H1 (cell line): ENCODE measurements at regions not wholly inside any gene's neighbourhood (a gene's known extent, or its start where the extent isn't known, plus 50 kb on each side); places are given as distances from the start of the nearest gene placed in this dataset.

Source experiments
- CTCF ChIA-PET: fragments of 300-600 bp; sonication (Branson Sonifier 250); formaldehyde crosslinking; loops from one replicate; lab custom pipeline; 2021; ENCODE audit not compliant: partially characterized antibody; lab: Charles Lee
- POLR2A ChIA-PET: fragments of 300-600 bp; sonication (Branson Sonifier 250); formaldehyde crosslinking; loops from one replicate; lab custom pipeline; 2021; ENCODE audit warnings: inconsistent platforms; ENCODE audit not compliant: partially characterized antibody; lab: Charles Lee
- DNase-seq, 2 experiments: peaks; one replicate each; pipeline versions ENCODE4 v3.0.0 to v3.0.0-alpha.2; 2010 to 2022; ENCODE audit warnings: low spot score in 2 of 2, low read depth in 1 of 2, mixed read lengths in 1 of 2
- FAIRE-seq: peaks from 2 replicates; lab custom pipeline; 2011; peaks lifted over from hg19 to GRCh38; lab: Jason Lieb, UNC
- H2AFZ ChIP-seq: 2 replicates; pipeline ENCODE4 v1.8.1; 2012; ENCODE audit warnings: low read length, inconsistent platforms
- H2AK5ac ChIP-seq: 2 replicates; pipeline ENCODE4 v1.6.1; 2013; ENCODE audit warnings: low read depth, low read length
- H2BK120ac ChIP-seq: replicated peaks from 2 replicates; pipeline ENCODE3; 2013; ENCODE audit warnings: low read depth, low read length, inconsistent platforms
- H2BK12ac ChIP-seq: 2 replicates; pipeline ENCODE4 v1.6.1; 2013; ENCODE audit warnings: low read depth, low read length
- H2BK15ac ChIP-seq: 2 replicates; pipeline ENCODE4 v1.6.1; 2013; ENCODE audit warnings: low read length
- H2BK20ac ChIP-seq: 2 replicates; pipeline ENCODE4 v1.6.1; 2013; ENCODE audit warnings: low read length
- H2BK5ac ChIP-seq: 2 replicates; pipeline ENCODE4 v1.6.1; 2013; ENCODE audit warnings: low read depth, low read length
- H3K14ac ChIP-seq: 2 replicates; pipeline ENCODE4 v1.6.1; 2013; ENCODE audit warnings: inconsistent platforms; ENCODE audit not compliant: insufficient read length
- H3K18ac ChIP-seq: 2 replicates; pipeline ENCODE4 v1.6.1; 2013; ENCODE audit warnings: low read length; ENCODE audit errors: extremely low read depth
- H3K23ac ChIP-seq: 2 replicates; pipeline ENCODE4 v1.6.1; 2013; ENCODE audit warnings: inconsistent platforms; ENCODE audit not compliant: insufficient read length
- H3K23me2 ChIP-seq: 2 replicates; pipeline ENCODE4 v1.6.1; 2013; ENCODE audit warnings: low read depth, low read length
- H3K27ac ChIP-seq: 2 replicates; pipeline ENCODE4 v1.6.1; 2011; ENCODE audit warnings: low read depth, low read length, inconsistent platforms
- H3K27me3 ChIP-seq, 4 experiments: replicated peaks in 1 of 4; 1 replicate in 1 of 4; 2 replicates in 3 of 4; pipeline versions ENCODE4 v1.6.1 to v1.8.1; 2011 to 2013; ENCODE audit warnings: low read length in 3 of 4, mild to moderate bottlenecking in 3 of 4, inconsistent platforms in 2 of 4, mixed read lengths in 2 of 4, moderate library complexity in 1 of 4; ENCODE audit not compliant: control insufficient read depth in 3 of 4, insufficient read depth in 3 of 4; ENCODE audit errors: extremely low read depth in 1 of 4
- H3K36me3 ChIP-seq, 4 experiments: 2 replicates each; pipeline versions ENCODE4 v1.6.1 to v1.8.1; 2011 to 2013; ENCODE audit warnings: mild to moderate bottlenecking in 4 of 4, low read length in 3 of 4, moderate library complexity in 2 of 4, control low read depth in 1 of 4, inconsistent platforms in 1 of 4; ENCODE audit not compliant: insufficient read depth in 4 of 4, control insufficient read depth in 2 of 4
- H3K4ac ChIP-seq: replicated peaks from 2 replicates; pipeline ENCODE3; 2013; ENCODE audit warnings: low read length, low read depth, mixed read lengths, inconsistent platforms; ENCODE audit not compliant: insufficient read length
- H3K4me1 ChIP-seq, 4 experiments: replicated peaks in 1 of 4; 1 replicate in 1 of 4; 2 replicates in 3 of 4; pipeline versions ENCODE4 v1.6.1 to v1.8.1; 2011 to 2013; ENCODE audit warnings: low read length in 3 of 4, inconsistent platforms in 2 of 4, mixed read lengths in 1 of 4; ENCODE audit not compliant: insufficient read depth in 4 of 4, control insufficient read depth in 3 of 4
- H3K4me2 ChIP-seq, 2 experiments: 2 replicates each; pipeline versions ENCODE4 v1.6.1 to v1.8.1; 2011 to 2013; ENCODE audit warnings: low read depth in 2 of 2, low read length in 2 of 2, control low read depth in 1 of 2, inconsistent platforms in 1 of 2, mild to moderate bottlenecking in 1 of 2; ENCODE audit not compliant: insufficient read depth in 1 of 2
- H3K4me3 ChIP-seq, 4 experiments: fragments of 200-600, 300-600 bp in 1 of 4; sonication (generic), shearing (Covaris generic), sonication (Bioruptor Twin) in 1 of 4; 2 replicates each; pipeline versions ENCODE4 v1.5.1 to v1.8.1; 2011 to 2016; ENCODE audit warnings: low read length in 4 of 4, low read depth in 3 of 4, control low read depth in 2 of 4, inconsistent platforms in 2 of 4, mild to moderate bottlenecking in 2 of 4, mixed read lengths in 1 of 4, moderate library complexity in 1 of 4; ENCODE audit not compliant: insufficient read depth in 2 of 4; ENCODE audit errors: extremely low read depth in 1 of 4
- H3K56ac ChIP-seq: replicated peaks from 2 replicates; pipeline ENCODE3; 2013; ENCODE audit warnings: low read depth, mild to moderate bottlenecking, mixed read lengths, low read length, inconsistent platforms; ENCODE audit not compliant: insufficient read length
- H3K79me1 ChIP-seq: 2 replicates; pipeline ENCODE4 v1.6.1; 2013; ENCODE audit warnings: low read depth, low read length, control low read depth
- H3K79me2 ChIP-seq, 2 experiments: 2 replicates each; pipeline versions ENCODE4 v1.6.1 to v1.8.1; 2012 to 2013; ENCODE audit warnings: low read length in 2 of 2, mild to moderate bottlenecking in 2 of 2, inconsistent platforms in 1 of 2; ENCODE audit not compliant: insufficient read depth in 2 of 2, control insufficient read depth in 1 of 2
- H3K9ac ChIP-seq, 4 experiments: replicated peaks in 1 of 4; 1 replicate in 1 of 4; 2 replicates in 3 of 4; pipeline versions ENCODE4 v1.6.1 to v1.8.1; 2011 to 2013; ENCODE audit warnings: low read depth in 3 of 4, low read length in 3 of 4, control low read depth in 2 of 4, mild to moderate bottlenecking in 2 of 4, moderate library complexity in 2 of 4, inconsistent platforms in 1 of 4; ENCODE audit errors: extremely low read depth in 1 of 4
- H3K9me3 ChIP-seq, 2 experiments: 2 replicates each; pipeline versions ENCODE4 v1.6.1 to v1.8.1; 2012 to 2013; ENCODE audit warnings: mild to moderate bottlenecking in 2 of 2, moderate library complexity in 2 of 2, control low read depth in 1 of 2, inconsistent platforms in 1 of 2, low read depth in 1 of 2, low read length in 1 of 2, mixed read lengths in 1 of 2; ENCODE audit not compliant: insufficient read depth in 2 of 2
- H4K20me1 ChIP-seq, 2 experiments: replicated peaks in 1 of 2; 2 replicates each; pipeline versions ENCODE3 to v1.8.1; 2011 to 2013; ENCODE audit warnings: inconsistent platforms in 2 of 2, low read length in 2 of 2, mild to moderate bottlenecking in 1 of 2; ENCODE audit not compliant: insufficient read depth in 2 of 2, control insufficient read depth in 1 of 2
- H4K5ac ChIP-seq: 2 replicates; pipeline ENCODE4 v1.6.1; 2013; ENCODE audit warnings: low read length, low read depth, mixed read lengths, inconsistent platforms; ENCODE audit not compliant: insufficient read length
- H4K8ac ChIP-seq: 2 replicates; pipeline ENCODE4 v1.8.0; 2013; ENCODE audit warnings: mild to moderate bottlenecking, moderate library complexity, low read length, inconsistent platforms; ENCODE audit not compliant: insufficient read depth; ENCODE audit errors: extremely low read depth
- H4K91ac ChIP-seq: replicated peaks from 2 replicates; pipeline ENCODE3; 2013; ENCODE audit warnings: low read length, mixed read lengths, inconsistent platforms; ENCODE audit not compliant: insufficient read length
- ASH2L ChIP-seq: fragments of 200-600, 300-600 bp; sonication (generic); IDR thresholded peaks from one replicate; pipeline ENCODE4 v1.7.1; 2017; ENCODE audit warnings: low read length
- CHD2 ChIP-seq: IDR thresholded peaks from 2 replicates; pipeline ENCODE4 v1.6.1; 2012; ENCODE audit warnings: low read length, improper control_type of control experiment
- CTBP2 ChIP-seq: IDR thresholded peaks from 2 replicates; pipeline ENCODE4 v1.7.0; 2011; ENCODE audit warnings: borderline replicate concordance, mild to moderate bottlenecking, moderate library complexity, mixed read lengths, low read length; ENCODE audit not compliant: insufficient read depth, insufficient read length
- FOSL1 ChIP-seq: IDR thresholded peaks from 2 replicates; pipeline ENCODE4 v1.6.1; 2011; ENCODE audit warnings: mild to moderate bottlenecking, low read depth, low read length, moderate library complexity; ENCODE audit not compliant: insufficient read depth
- GTF2F1 ChIP-seq: IDR thresholded peaks from 2 replicates; pipeline ENCODE4 v1.6.1; 2012; ENCODE audit warnings: low read depth, low read length, improper control_type of control experiment, borderline replicate concordance
- POLR2A ChIP-seq, 2 experiments: IDR thresholded peaks; 1 replicate in 1 of 2; 2 replicates in 1 of 2; pipeline ENCODE4 v1.6.1; 2011; ENCODE audit warnings: low read depth in 2 of 2, low read length in 2 of 2, mild to moderate bottlenecking in 2 of 2; ENCODE audit errors: control extremely low read depth in 1 of 2
- SIX5 ChIP-seq: IDR thresholded peaks from 2 replicates; pipeline ENCODE4 v1.6.1; 2011; ENCODE audit warnings: mild to moderate bottlenecking, low read depth, low read length
- TCF12 ChIP-seq: IDR thresholded peaks from 2 replicates; pipeline ENCODE4 v1.6.1; 2011; ENCODE audit warnings: low read depth, mild to moderate bottlenecking, low read length
- YY1 ChIP-seq: IDR thresholded peaks from 2 replicates; pipeline ENCODE4 v1.6.1; 2011; ENCODE audit warnings: low read depth, mild to moderate bottlenecking, low read length
- WGBS, 2 experiments: shearing (Covaris generic) in 1 of 2; methylation state at CpG; one replicate each; pipeline versions ENCODE4 v1.1.6 to v1.1.7; 2013 to 2015; ENCODE audit warnings: low lambda C conversion rate in 2 of 2, mixed read lengths in 2 of 2, inconsistent platforms in 1 of 2, low coverage in 1 of 2, missing lambda C conversion rate in 1 of 2; ENCODE audit not compliant: insufficient replicate concordance in 2 of 2, insufficient coverage in 1 of 2, insufficient read length in 1 of 2; ENCODE audit errors: extremely low coverage in 1 of 2, missing lambda C conversion rate in 1 of 2; 5-methylcytosine and 5-hydroxymethylcytosine counted together

GRCh38 chr3:5298453-5298852 is 110.9 kb downstream of the EDEM1 start:
- Histone ChIP-seq H3K23ac (no peak overlapping the region), H3K18ac (no peak overlapping the region), H3K79me1 (no peaks in the 10 kb centered on the region), H3K4me1 (no peaks in the 10 kb centered on the region), H4K8ac (no peak overlapping the region), H4K5ac (no peak overlapping the region), H4K91ac (no peak overlapping the region), H3K36me3 (no peaks in the 10 kb centered on the region), H3K23me2 (no peaks in the 10 kb centered on the region), H3K27ac (no peak overlapping the region), H3K4me3 (no peak overlapping the region), H3K56ac (no peak overlapping the region), H3K79me2 (no peaks in the 10 kb centered on the region), H3K4me2 (no peak overlapping the region), H3K4ac (no peak overlapping the region), H2BK15ac (no peak overlapping the region), H4K20me1 (no peaks in the 10 kb centered on the region), H2BK5ac (no peak overlapping the region), H2BK12ac (no peak overlapping the region), H3K27me3 (peaks cover 0 to 1% (median 0%) of the 10 kb centered on the region in 4 experiments; a peak in 1 of 7 replicates), H3K9ac (no peak overlapping the region), H2AK5ac (no peak overlapping the region), H2BK20ac (no peak overlapping the region), H3K14ac (no peak overlapping the region), H3K9me3 (no peaks in the 10 kb centered on the region; a peak in 1 of 4 replicates), H2AFZ (no peak overlapping the region), H2BK120ac (no peak overlapping the region)
- CTCF ChIA-PET: interaction anchor here (1.1 to 1.8 kb wide), 6 partner anchors 18 to 129 kb away, joined by 3 to 7 read pairs (median 4); no protein-coding TSS in a partner anchor
- POLR2A ChIA-PET: no interaction called here
- WGBS, 2 experiments: 88% methylated on average over 3 of the region's 3 CpGs; no CpG with 5 or more reads in 1 of the 2 experiments
- FAIRE-seq (no peak), DNase-seq (no peak)
- TF ChIP-seq SIX5 (no peak), ASH2L (no peak), YY1 (no peak), CHD2 (no peak), POLR2A (IDR thresholded peaks at IDR 0.05; ENCODE audit: control extremely low read depth in 1 of 2, low read depth in 2 of 2, low read length in 2 of 2) (no peak), FOSL1 (no peak), CTBP2 (no peak), TCF12 (no peak), GTF2F1 (no peak)
